Vagina (tissue), 2 donors: ENCODE measurements at regions not wholly inside any gene's neighbourhood (a gene's known extent, or its start where the extent isn't known, plus 50 kb on each side); places are given as distances from the start of the nearest gene placed in this dataset.

ENCODE experiments used
- CTCF ChIP-seq, 3 experiments: fragments of 450-650 bp in 2 of 3; fragments of 200-600 bp in 1 of 3; sonication (generic) in 1 of 3; IDR thresholded peaks; one replicate each; pipeline ENCODE4 v1.5.1; 2017 to 2019; ENCODE audit warnings: antibody characterized with exemption in 3 of 3, mild to moderate bottlenecking in 2 of 3, moderate library complexity in 2 of 3
- POLR2A ChIP-seq, 2 donors: fragments of 450-650 bp; IDR thresholded peaks; one replicate each; pipeline ENCODE4 v1.6.1; 2017; ENCODE audit warnings: antibody characterized with exemption in 2 of 2, mild to moderate bottlenecking in 2 of 2, moderate library complexity in 2 of 2

DNA sequence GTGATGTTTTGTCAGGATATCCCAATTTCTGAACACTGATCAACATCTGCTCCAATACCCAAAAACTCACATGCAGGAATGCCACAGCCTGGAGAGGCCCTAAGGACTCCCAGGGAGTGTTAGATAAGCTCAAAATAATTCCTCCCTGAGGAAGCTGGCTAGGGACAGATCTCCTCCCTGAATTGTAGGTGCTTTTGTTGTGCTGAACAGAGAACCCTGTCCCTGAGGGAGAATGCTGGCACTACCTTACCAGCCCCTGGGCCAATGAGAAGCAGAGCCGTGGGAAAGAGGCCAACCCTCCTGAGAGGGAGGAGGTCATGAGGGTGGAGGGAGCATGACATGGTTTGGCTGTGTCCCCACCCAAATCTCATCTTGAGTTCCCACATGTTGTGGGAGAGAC is 73.6 kb upstream of the PTGFRN start:
- TF ChIP-seq CTCF (IDR thresholded peaks at IDR 0.05) = no peak
- no peak for TF ChIP-seq POLR2A (IDR thresholded peaks at IDR 0.05)
